ENCODE measurements at regions not wholly inside any gene's neighbourhood (a gene's known extent, or its start where the extent isn't known, plus 50 kb on each side); places are given as distances from the start of the nearest gene placed in this dataset.
"Not testable (repeated sequence)": the region's sequence is repeated elsewhere in the genome, so short reads cannot be mapped to it uniquely, and the experiment has no call there.

- no peak for DNase-seq
These were observed 57.6 kb downstream of the CCDC59 start for GRCh38 chr12:82300611-82301010.

DNA sequence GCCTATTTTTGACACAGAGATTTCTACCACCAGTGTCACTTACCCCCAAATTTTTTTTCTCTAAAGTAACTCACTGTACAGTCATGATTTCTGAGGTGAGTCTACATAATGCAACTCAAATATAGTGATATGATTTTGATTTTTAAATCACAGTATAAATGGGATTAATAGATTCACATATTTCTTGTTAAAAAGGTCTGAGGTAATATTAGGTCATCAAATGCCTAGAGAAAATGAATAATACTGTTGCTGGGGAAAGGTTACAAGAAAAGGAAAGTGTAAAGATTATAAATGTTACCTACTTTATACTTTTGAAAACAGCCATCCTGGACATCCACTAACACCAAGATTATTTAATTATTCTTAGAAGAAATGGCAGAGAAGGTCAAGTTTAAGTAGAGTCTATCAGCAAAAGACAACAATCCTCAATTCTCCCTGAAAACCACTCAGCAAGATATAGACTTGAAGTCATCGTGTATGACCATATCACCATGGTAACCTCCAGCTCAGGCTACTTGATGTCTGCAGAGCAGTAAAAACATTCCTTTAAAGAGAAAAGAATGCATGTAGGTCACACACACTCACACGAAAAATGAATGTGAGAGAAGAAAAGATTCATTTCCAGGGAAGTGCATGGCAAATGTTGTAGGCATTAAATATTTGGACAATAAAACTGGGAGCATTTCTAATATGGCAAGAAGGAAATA is 58.7 kb downstream of the CCDC59 start:
- DNase-seq = peak; percentile 62

- no peak for DNase-seq
These were observed 67.8 kb downstream of the CCDC59 start for GRCh38 chr12:82290415-82290814.

DNA sequence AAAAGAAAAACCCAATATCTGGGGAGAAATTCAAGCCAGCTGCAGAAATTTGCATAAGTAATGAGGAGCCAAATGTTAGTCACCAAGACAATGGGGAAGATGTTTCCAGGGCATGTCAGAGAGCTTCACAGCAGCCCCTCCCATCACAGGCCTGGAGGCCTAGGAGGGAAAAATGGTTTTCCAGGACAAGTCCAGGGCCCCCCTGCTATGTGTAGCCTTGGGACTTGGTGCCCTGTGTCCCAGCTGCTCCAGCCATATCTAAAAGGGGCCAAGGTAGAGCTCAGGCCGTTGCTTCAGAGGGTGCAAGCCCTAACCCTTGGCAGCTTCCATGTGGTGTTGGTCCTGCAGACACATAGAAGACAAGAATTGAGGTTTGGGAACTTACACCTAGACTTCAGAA is 76.9 kb downstream of the CCDC59 start:
- not testable (repeated sequence) for DNase-seq

DNA sequence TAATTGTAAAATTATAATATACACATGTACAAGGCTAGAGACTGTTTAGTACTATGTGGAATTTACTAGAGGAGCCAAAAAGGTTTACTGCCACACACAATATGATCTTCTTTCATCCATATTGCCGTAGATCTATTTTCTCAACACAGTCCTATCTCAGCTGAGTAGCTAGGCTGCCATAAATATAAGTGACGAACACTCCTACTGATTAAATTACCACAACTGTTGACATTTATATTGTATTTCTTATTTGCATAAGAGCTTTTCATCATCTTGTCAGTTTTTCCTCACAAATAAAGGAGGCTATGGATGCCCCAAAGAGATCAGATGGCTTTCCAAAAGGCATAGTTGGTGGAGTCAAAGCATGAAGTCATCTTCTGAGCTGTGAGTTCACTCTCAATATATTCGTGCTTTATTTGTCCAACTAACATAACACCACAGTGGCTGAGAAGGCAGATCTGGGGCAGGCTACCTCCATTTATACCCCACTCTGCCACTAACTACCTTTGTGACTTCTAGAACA is 78.6 kb downstream of the CCDC59 start:
- no peak for DNase-seq

- no peak for DNase-seq
These were observed 80.6 kb downstream of the CCDC59 start for GRCh38 chr12:82277582-82277981.

DNA sequence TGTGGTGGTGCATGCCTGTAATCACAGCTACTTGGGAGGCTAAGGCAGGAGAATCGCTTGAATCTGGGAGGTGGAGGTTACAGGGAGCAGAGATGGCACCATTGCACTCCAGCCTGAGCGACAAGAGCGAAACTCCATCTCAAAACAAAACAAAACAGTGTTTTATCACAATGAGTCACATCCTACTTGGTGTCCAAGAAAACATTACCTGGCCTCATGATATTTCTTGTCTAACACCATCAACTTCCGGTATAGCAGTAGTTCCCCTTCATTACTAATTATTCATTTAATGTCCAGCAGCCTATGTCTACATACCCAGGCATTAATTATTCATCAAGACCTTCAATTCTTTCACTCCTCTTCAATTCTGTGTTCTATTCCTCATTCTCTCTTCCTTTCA is 115.5 kb downstream of the CCDC59 start:
- DNase-seq = no peak

DNA sequence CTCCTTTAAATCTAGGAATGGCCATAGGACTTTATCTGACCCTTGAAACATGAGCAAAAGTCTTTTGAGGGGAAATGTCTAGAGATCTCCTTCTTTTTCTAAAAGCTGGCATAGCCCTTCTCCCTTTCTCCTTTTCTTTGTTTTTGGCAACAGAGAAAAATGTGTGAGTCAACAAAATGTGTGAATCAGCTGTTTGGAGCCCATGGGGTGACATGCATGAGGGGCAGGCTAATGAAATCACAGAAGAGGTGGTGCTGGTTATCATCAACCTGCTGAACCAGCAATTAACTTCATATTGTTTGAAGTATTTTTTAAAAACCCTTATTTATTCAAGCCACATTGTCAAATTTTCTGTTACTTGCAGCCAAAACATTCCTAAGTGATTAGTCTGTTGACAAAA is 132.3 kb downstream of the CCDC59 start:
- DNase-seq = peak; percentile 48

DNA sequence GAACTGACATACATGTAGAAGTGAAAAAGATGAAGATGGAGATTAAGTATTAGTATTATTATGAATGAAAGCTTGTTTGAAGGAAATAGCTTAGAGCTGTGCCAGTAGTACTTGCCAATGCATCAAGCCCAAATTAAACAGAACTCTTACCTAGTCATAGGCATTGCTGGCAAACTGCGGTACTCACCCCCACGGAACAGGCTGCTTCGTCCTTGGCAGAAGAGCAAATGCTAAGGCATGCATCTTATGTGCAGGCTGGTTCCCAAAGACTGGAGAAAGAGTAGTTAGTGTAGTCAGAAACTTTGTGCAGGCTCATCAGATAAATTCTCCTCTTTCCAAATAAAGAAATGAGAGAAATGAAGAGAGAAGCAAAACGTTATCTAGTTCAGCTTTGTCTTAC is 134.8 kb downstream of the CCDC59 start:
- no peak for DNase-seq

DNA sequence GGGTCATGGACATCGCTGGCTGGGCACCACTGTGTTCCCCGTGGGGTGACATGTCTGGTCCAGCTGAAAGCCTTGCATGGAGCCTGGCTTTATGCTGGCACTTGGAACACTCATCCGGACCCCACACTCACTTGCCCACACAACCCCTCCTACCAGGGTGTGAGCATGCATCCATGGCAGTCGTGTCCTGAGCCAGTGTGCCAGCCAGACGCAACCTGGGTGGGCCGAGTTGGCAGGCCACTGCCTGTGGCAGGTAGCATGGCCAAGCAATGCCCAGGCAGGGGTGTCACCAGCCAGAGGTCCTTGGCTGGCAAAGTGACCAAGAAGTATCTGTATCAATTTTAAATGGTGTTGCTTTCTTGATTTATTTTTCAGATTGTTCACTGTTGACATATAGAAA is 141.7 kb downstream of the CCDC59 start:
- DNase-seq = no peak

- peak; percentile 41 for DNase-seq
These were observed 144.4 kb downstream of the CCDC59 start for GRCh38 chr12:82213761-82214160.

DNA sequence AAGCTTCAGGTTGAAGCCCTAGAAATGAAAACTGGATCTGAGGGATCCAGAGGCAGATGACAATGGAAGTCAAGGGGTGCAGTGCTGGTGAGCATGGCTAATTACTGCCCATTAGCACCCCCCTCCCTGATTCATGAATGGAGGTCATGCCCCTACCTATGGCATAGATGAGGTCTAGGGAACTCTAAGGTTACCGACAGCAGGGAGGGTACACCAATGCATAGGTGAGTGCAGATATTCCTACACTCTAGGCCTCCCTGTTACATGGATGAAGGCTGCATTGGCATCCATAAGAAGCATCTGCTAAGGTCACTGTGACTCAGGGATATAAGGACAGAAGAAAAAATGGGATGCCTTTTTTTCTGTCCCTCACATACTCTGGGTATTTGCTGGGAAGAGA is 147.3 kb downstream of the CCDC59 start:
- DNase-seq = no peak

DNA sequence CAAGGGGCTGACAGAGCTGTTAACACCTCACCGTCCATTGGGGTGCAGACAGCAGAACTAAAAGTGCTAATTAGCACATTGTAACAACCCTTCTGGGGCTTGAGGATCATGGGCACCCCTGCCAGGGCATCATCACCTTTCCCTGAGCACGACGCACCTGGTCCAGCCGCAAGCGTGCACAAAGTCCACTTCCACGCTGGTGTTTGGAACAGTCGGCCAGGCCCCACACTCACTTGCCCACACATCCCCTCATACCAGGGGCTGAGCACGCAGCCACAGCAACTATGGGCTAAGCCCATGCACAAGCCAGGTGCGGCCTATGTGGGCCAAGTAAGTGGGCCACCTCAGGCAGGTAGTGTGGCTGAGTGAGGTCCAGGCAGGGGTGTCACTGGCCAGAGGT is 148.7 kb downstream of the CCDC59 start:
- DNase-seq = no peak

- DNase-seq = peak; percentile 60
These were observed 150.6 kb downstream of the CCDC59 start for GRCh38 chr12:82207556-82207955.

DNA sequence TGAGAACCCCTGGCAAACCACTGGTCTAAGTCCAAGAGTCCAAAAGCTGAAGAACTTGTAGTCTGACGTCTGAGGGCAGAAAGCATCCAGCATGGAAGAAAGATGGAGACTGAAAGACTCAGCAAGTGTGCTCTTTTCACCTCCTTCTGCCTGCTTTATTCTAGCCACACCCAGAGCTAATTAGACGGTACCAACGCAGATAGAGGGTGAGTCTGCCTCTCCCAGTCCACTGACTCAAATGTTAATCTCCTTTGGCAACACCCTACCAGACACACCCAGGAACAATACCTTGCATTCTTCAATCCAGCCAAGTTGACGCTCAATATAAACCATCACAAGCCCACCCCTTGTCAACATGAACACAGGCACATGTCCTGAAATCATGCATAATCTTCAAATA is 155.1 kb downstream of the CCDC59 start:
- DNase-seq = no peak

GRCh38 chr12:82187595-82187994 is 170.6 kb downstream of the CCDC59 start:
- no peak for DNase-seq

DNA sequence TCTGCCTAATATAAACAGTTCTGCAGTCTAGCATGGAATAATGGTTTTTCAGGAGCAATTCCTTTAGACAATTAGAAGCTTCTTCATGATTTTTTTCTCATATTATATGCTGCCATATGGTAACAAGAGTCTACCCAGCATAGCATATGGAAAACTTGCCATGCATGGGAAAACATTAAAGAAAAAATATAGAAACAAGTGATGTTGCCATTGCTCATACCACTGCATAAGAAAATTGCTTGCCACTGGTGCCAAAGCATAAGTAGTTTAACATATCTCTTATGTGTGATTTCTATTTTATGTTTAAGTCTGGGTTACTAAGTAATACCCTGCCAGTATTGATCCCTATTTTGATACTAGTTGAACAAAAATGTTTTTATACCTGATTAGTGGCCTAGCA is 171.2 kb downstream of the CCDC59 start:
- no peak for DNase-seq

- no peak for DNase-seq
These were observed 171.9 kb downstream of the CCDC59 start for GRCh38 chr12:82186282-82186681.

GRCh38 chr12:82184844-82185243 is 173.3 kb downstream of the CCDC59 start:
- no peak for DNase-seq

GRCh38 chr12:82182601-82183190 is 175.5 kb downstream of the CCDC59 start:
- peak; percentile 86 for DNase-seq

DNA sequence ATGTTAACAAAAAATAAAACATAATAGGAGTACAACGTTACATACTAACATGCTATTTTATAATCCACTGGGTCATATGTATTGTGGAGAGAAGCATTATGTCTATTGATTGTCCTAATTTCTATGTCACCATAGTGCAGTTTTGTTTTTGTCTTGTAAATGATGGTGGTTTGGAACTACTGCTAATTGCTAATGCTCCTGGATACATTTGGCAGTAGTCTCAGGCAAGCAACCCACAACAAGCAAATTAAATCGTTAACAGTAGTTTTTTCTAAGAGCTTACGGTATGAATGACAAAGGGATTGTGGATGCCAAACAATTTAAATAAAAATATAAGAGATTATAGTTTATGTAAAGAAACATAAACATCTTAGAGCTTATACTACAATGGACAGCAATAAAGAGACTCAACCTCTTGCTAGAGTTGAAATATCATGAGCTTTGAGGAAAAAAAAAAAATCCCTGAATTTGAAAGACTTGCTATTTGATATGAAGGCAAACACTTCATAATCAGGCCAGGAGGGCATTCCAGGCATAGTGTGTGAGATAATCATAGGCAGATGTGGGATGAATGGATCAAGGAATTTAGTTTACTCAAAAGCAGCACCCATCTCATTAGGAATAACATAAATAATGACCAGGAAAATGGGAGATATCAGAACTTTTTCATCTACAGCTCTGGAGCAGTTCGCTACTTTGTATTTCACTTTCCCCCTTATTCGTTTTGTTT is 181.3 kb downstream of the CCDC59 start:
- DNase-seq = peak; percentile 81

- no peak for DNase-seq
These were observed 182.2 kb downstream of the CCDC59 start for GRCh38 chr12:82176026-82176425.

DNA sequence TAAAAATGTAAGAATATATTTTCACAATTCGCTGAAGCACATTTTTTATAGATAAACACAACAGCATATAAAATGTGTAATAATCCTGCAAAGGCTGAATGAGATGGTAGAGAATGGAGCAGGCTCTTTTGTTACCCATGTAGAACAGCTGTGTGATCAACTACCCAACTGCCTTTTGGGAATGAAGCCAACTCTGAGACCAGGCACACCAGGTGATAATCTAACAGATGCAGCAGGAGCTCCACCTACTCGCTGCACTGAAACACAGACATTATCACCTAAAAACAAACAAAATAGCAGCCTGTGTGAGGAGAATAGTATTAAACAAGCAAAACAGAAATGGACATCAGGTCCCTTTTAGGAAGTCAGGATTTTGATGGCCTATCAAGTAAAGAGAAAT is 183.3 kb downstream of the CCDC59 start:
- no peak for DNase-seq

DNA sequence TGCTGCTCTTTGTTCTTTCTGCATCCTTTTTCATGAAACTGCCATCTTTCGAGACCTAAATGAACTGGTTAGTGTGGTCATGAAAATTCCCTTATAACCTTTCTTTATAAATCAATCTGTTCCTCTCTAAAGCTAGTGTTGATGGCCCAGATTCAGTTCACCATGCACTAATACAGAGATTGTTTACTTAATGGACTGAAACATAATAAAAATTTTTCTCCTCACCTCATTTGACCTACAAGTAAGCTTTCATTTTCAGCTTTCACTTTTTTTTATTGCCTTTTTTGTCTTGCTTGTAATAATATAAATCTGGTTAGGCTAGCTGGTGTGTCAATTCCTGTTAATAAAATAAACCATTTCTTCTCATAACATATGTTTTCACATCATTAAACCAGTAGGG is 183.8 kb downstream of the CCDC59 start:
- no peak for DNase-seq
